ENCODE measurements at regions not wholly inside any gene's neighbourhood (a gene's known extent, or its start where the extent isn't known, plus 50 kb on each side); places are given as distances from the start of the nearest gene placed in this dataset.

DNA sequence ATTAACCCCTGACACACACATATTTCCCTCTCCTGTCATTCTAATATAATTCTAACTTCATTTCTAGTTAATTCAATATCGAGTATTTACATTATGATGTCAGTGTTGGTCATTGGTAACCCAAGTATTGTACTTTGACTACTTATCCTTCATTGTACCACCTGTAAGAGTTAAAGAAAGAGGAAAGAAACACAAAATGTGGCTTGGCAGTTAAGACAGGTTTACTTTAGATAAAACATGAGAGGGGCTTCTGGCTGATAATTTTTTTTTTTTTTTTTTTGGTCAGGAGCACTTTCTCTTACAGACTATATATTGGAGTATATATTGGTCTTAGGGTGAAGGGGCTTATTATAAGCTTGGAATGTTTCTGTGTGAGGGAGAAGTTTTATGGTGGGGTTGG, 57.0 kb upstream of the ACYP2 start:
- no peaks in the 10 kb centered on the region for H3K4me1 ChIP-seq (replicated peaks in 1 of 4; ENCODE audit: control insufficient read depth in 3 of 4, insufficient read depth in 4 of 4, low read length in 3 of 4)
- H3K9me3 ChIP-seq (ENCODE audit: insufficient read depth in 2 of 2, low read depth in 1 of 2, low read length in 1 of 2): peaks cover 10 to 21% of the 10 kb centered on the region in 2 experiments; a peak in 3 of 4 replicates
- WGBS, 2 experiments (ENCODE audit: extremely low coverage in 1 of 2, insufficient coverage in 1 of 2, insufficient read length in 1 of 2, insufficient replicate concordance in 2 of 2, low coverage in 1 of 2, low lambda C conversion rate in 2 of 2, missing lambda C conversion rate in 1 of 2): 81% methylated on average over 1 of the region's 1 CpG; no CpG with 5 or more reads in 1 of the 2 experiments
- no peak overlapping the region for H2BK5ac ChIP-seq (ENCODE audit: low read depth, low read length)
- H3K23ac ChIP-seq (ENCODE audit: insufficient read length): no peak overlapping the region
- H3K79me2 ChIP-seq (ENCODE audit: control insufficient read depth in 1 of 2, insufficient read depth in 2 of 2, low read length in 2 of 2): no peaks in the 10 kb centered on the region
- H3K14ac ChIP-seq (ENCODE audit: insufficient read length): no peak overlapping the region
- H3K23me2 ChIP-seq (ENCODE audit: low read depth, low read length): no peaks in the 10 kb centered on the region
- no peaks in the 10 kb centered on the region for H3K79me1 ChIP-seq (ENCODE audit: low read depth, low read length)
- ChIA-PET POLR2A (ENCODE audit: partially characterized antibody) (no interaction called here), CTCF (ENCODE audit: partially characterized antibody) (no interaction called here)
- H2BK20ac ChIP-seq (ENCODE audit: low read length): no peak overlapping the region
- no peak overlapping the region for H3K18ac ChIP-seq (ENCODE audit: extremely low read depth, low read length)
- no peak overlapping the region for H3K27ac ChIP-seq (ENCODE audit: low read depth, low read length)
- H2BK120ac ChIP-seq (replicated peaks; ENCODE audit: low read depth, low read length): no peak overlapping the region
- H2AK5ac ChIP-seq (ENCODE audit: low read depth, low read length): no peak overlapping the region
- no peak overlapping the region for H3K4me2 ChIP-seq (ENCODE audit: insufficient read depth in 1 of 2, low read depth in 2 of 2, low read length in 2 of 2)
- H3K27me3 ChIP-seq (replicated peaks in 1 of 4; ENCODE audit: control insufficient read depth in 3 of 4, extremely low read depth in 1 of 4, insufficient read depth in 3 of 4, low read length in 3 of 4): no peaks in the 10 kb centered on the region
- no peak overlapping the region for H2AFZ ChIP-seq (ENCODE audit: low read length)
- FAIRE-seq: no peak
- no peak overlapping the region for H3K4me3 ChIP-seq (ENCODE audit: extremely low read depth in 1 of 4, insufficient read depth in 2 of 4, low read depth in 3 of 4, low read length in 4 of 4)
- no peaks in the 10 kb centered on the region for H4K20me1 ChIP-seq (replicated peaks in 1 of 2; ENCODE audit: control insufficient read depth in 1 of 2, insufficient read depth in 2 of 2, low read length in 2 of 2)
- H4K8ac ChIP-seq (ENCODE audit: extremely low read depth, insufficient read depth, low read length): no peak overlapping the region
- no peak overlapping the region for H3K56ac ChIP-seq (replicated peaks; ENCODE audit: insufficient read length, low read depth, low read length)
- H3K9ac ChIP-seq (replicated peaks in 1 of 4; ENCODE audit: extremely low read depth in 1 of 4, low read depth in 3 of 4, low read length in 3 of 4): no peak overlapping the region
- no peak overlapping the region for H2BK15ac ChIP-seq (ENCODE audit: low read length)
- H2BK12ac ChIP-seq (ENCODE audit: low read depth, low read length): no peak overlapping the region
- H4K91ac ChIP-seq (replicated peaks; ENCODE audit: insufficient read length, low read length): no peak overlapping the region
- no peaks in the 10 kb centered on the region for H3K36me3 ChIP-seq (ENCODE audit: control insufficient read depth in 2 of 4, insufficient read depth in 4 of 4, low read length in 3 of 4)
- no peak overlapping the region for H4K5ac ChIP-seq (ENCODE audit: insufficient read length, low read depth, low read length)
- no peak for DNase-seq (ENCODE audit: low read depth in 1 of 2, low spot score in 2 of 2)
- H3K4ac ChIP-seq (replicated peaks; ENCODE audit: insufficient read length, low read depth, low read length): no peak overlapping the region
- TF ChIP-seq CEBPB (IDR thresholded peaks at IDR 0.05; ENCODE audit: low read depth, low read length) (no peak), FOSL1 (IDR thresholded peaks at IDR 0.05; ENCODE audit: insufficient read depth, low read depth, low read length) (no peak), SAP30 (IDR thresholded peaks at IDR 0.05; ENCODE audit: insufficient read depth, insufficient replicate concordance, low read length) (no peak), EP300 (IDR thresholded peaks at IDR 0.05; ENCODE audit: borderline replicate concordance in 1 of 2, low read depth in 2 of 2, low read length in 2 of 2) (no peak), HDAC6 (IDR thresholded peaks at IDR 0.05; ENCODE audit: low read depth, low read length) (no peak), SIX5 (IDR thresholded peaks at IDR 0.05; ENCODE audit: low read depth, low read length) (no peak)

Data from H1 (cell line).